Pulmonary artery endothelial cell (primary cell): ENCODE measurements at regions not wholly inside any gene's neighbourhood (a gene's known extent, or its start where the extent isn't known, plus 50 kb on each side); places are given as distances from the start of the nearest gene placed in this dataset.
"Not testable (repeated sequence)": the region's sequence is repeated elsewhere in the genome, so short reads cannot be mapped to it uniquely, and the experiment has no call there.

Experiments
- DNase-seq: peaks from one replicate; pipeline ENCODE4 v3.0.0-alpha.2; 2011; ENCODE audit warnings: low read depth, low spot score

DNA sequence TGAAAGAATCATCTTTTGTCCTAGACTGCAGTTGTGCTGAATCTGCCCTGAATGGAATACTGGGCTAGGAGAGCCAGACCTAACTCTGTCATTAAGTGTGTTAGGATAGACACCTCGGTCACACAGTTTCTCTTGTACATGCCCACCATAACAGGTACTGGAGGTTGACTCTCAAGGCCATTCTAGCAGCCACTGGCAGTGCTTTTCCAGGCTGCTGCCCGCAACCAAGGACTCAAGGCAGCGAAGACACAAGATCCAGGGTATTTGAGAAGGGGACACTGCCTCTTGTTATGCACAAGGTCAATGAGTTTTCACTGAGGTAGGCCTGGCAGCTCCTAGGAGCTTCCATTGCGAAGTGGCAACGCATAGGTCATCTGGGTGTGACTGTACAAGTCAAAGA is 70.6 kb upstream of the ZNF746 start:
- DNase-seq, result no peak

DNA sequence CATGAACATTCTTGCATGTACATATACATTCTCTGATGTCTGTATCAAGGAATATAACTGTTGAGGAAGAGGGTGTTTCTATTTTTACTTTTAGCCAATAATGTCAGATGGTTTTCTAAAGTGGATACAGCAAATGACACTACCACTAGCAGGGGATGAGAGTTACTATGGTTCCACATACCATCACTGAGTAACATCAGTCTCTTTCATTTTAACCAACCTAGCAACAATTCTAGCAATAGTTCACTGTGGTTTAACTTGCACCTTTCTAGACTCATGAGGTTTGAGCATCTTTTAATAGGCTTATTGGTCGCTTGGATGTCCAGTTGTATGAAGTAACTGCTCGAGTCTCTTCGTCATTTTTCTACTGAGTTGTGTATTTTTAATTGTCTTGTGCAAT is 68.5 kb upstream of the ZNF746 start:
- DNase-seq, result no peak

DNA sequence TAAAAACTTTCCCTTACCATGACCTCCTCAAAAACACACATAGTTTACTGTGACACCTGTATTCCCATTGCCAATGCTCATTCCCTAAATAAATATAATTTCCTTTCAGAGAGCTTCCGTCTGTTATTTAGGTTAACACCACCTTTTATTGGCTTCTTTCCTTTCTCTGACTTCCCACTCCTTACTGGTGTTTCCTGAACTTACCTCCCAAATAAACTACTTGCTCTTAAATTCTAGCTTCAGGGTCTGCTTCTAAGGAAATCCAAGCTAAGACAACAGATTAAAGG is 67.4 kb upstream of the ZNF746 start:
- no peak for DNase-seq

DNA sequence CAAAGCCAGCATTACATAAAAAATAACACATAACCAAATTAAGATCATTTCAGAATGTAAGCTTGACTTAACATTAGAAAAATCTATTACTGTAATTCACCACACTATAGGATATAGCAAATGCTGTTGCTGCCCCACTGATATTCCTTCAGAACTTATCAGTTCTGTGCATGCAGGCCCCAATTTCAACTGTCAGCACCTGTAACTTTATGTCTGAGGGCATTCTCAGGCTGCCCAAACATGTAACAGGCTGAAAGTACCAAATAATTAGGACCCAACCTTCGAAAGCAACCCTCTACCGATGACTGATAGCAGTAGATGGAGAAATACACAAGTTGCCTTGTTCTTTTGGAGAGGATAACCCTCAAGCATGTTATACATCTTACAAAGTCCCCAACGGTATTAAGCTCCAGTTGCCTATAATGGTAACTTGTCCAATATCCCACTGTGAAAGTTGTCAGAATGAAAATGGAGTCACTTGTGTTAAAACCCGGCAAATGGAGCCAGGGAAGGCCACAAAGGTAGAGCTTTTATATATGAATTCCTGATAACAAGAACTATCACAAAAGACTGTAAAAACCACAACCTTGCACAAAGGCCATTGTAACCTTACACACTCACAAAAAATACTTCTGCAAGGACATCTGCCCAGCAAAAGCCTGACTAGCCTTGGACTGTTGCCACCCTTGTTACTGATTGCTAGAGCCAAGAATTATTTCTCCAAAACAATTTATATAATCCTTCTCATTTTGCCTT is 66.9 kb upstream of the ZNF746 start:
- no peak for DNase-seq

DNA sequence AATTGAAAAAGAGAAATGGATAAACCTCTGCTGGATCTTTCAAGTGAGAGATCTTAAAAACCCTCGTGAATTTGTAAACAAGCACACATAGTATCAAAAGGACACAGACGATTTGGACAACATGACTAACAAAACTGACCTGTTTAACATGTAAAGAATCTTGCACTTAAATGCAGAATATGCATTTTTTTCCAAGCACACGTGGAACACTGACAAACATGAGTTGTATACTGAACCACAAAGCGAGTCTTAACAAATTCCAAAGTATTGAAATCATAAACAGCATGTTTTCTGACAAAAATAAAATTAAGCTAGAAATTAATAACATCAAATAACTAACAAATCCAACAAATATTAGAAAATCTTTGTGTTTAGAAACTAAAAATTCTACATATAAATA is 65.0 kb upstream of the ZNF746 start:
- DNase-seq, result no peak

DNA sequence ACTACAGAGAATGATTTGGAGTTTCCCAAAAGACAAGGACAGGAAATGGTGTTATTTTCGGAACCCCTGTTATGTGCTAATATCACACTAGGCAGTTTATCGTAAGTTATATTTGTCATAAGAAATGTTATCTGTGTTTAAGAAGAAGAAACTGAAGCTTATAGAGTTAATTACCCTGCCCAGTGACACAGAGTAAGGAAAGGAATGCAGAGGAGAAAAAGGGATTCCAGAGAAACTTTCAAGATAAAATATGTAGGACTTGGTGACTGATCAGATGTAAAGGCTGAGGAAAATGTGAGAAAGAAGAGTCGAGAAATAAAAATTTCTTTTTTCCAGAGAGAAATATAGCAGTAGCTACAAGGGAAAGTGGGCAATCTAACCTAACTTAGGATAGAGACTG is 63.5 kb upstream of the ZNF746 start:
- no peak for DNase-seq

DNA sequence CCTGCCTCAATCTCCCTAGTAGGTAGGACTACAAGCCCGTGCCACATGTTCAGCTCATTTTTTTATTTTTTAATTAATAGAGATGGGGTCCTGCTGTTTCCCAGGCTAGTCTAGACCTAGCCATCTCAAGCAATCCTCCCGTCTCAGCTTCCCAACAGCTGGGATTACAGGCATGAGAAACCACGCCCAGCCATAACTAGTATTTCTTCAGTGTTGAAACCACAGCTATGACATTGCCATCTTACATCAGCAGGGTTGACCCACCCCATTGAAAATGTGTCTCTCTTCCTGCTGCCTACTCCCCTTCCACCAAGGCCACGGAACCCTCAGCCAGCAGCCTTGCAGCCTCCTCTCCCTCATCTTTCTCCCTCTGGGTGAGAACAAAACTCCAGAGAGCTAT is 62.1 kb upstream of the ZNF746 start:
- no peak for DNase-seq

DNA sequence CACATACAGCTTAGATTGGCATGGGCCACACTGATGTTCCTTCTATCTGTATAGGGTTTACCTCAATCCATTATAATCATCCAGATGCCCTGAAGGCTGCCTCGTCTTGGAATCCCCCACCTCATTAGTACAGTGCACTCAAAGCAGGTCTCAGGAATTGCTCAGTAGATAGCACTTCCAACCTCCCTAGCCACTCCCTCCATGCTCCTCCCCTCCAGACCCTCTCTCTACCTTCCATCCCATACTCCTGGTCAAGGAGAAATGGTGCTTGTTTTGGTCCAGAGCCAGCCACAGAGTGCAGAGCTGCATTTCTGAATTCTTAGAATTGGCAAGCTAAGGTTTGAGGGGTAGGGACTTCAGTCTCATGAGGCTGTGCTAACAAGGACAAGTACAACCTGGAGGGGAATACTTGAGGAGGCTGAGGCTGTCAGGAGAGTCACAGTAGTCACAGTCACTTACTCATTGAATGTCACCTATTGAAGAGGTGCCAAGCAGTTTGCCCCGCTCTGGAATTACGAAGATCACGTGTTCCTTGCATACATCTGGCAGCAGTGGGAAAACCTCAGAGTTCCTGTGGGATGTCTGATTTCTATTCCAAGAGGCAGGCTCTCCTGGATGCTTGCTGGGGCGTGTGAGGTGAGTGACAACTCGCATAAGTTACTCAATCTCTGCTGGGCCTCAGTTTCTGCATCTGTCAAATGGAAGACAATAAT is 60.7 kb upstream of the ZNF746 start:
- no peak for DNase-seq

DNA sequence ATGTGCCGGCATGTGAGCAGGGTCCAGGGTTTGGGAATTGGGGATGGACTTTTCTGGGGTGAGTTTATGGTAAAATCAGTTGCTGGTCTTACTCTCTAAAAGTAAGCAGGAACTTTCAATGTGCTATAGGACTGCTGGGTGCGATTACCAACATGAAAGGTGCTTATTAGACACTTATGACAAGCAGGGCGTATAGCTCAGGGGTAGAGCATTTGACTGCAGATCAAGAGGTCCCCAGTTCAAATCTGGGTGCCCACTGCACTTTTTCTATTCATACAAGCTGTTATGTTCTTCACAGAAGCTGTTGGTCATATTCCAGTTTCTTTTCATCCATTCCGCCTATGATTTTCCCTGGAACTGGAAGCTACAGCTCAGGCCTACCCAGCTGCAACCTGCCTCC is 58.9 kb upstream of the ZNF746 start:
- not testable (repeated sequence) for DNase-seq

DNA sequence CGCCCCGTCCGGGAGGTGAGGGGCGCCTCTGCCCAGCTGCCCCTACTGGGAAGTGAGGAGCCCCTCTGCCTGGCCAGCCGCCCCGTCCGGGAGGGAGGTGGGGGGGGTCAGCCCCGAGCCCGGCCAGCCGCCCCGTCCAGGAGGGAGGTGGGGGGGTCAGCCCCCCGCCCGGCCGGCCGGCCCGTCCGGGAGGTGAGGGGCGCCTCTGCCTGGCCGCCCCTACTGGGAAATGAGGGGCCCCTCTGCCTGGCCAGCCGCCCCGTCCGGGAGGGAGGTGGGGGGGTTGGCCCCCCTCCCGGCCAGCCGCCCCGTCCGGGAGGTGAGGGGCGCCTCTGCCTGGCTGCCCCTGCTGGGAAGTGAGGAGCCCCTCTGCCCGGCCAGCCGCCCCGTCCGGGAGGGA is 57.2 kb upstream of the ZNF746 start:
- DNase-seq, result not testable (repeated sequence)

DNA sequence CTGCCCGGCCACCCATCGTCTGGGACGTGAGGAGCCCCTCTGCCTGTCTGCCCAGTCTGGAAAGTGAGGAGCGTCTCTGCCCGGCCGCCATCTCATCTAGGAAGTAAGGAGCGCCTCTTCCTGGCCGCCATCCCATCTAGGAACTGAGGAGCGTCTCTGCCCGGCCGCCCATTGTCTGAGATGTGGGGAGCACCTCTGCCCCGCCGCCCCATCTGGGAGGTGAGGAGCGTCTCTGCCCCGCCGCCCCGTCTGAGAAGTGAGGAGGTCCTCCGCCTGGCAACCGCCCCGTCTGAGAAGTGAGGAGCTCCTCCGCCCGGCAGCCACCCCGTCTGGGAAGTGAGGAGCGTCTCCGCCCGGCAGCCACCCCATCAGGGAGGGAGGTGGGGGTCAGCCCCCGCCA is 56.4 kb upstream of the ZNF746 start:
- DNase-seq, result not testable (repeated sequence)

DNA sequence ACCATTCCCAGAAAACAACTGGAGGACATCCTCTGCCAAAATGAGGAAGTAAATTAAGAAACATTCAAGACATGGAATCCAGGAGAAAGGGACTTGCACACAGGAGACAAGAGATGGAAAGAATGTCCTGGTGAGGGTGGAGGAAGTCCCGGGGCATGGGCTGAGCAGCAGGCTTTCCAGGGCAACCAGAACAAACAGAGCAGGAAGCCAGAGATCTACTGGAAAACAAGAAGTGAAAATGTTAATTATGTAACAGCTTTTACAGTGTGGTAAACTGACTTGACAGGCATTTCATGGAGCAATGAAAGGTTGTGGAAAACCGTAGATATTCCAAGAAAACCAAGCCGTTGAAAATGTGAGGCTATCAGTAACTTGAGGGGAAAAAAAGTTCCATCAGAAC is 55.2 kb upstream of the ZNF746 start:
- no peak for DNase-seq
